ENCODE measurements at regions not wholly inside any gene's neighbourhood (a gene's known extent, or its start where the extent isn't known, plus 50 kb on each side); places are given as distances from the start of the nearest gene placed in this dataset.

- no peak for DNase-seq (ENCODE audit: low read depth)
- no peak overlapping the region for H3K4me3 ChIP-seq (ENCODE audit: low read depth, low read length)
- TF ChIP-seq CTCF (IDR thresholded peaks at IDR 0.05; ENCODE audit: low read depth, low read length) (no peak), MYC (IDR thresholded peaks at IDR 0.05; ENCODE audit: low read depth, low read length) (no peak), POLR2A (IDR thresholded peaks at IDR 0.05; ENCODE audit: extremely low read depth, insufficient read length) (no peak), MAX (IDR thresholded peaks at IDR 0.05; ENCODE audit: low read depth, low read length) (no peak)
Measured at GRCh38 chr12:91859347-91859746, 286.3 kb downstream of the BTG1 start.

GRCh38 chr12:91857813-91858542 is 287.7 kb downstream of the BTG1 start:
- DNase-seq (ENCODE audit: low read depth) = no peak
- H3K4me3 ChIP-seq (ENCODE audit: low read depth, low read length) = no peak overlapping the region
- TF ChIP-seq MYC (IDR thresholded peaks at IDR 0.05; ENCODE audit: low read depth, low read length) (no peak), MAX (IDR thresholded peaks at IDR 0.05; ENCODE audit: low read depth, low read length) (no peak), POLR2A (IDR thresholded peaks at IDR 0.05; ENCODE audit: extremely low read depth, insufficient read length) (no peak), CTCF (IDR thresholded peaks at IDR 0.05; ENCODE audit: low read depth, low read length) (no peak)

GRCh38 chr12:91854725-91855124 is 290.9 kb downstream of the BTG1 start:
- TF ChIP-seq CTCF (IDR thresholded peaks at IDR 0.05; ENCODE audit: low read depth, low read length) = no peak
- TF ChIP-seq POLR2A (IDR thresholded peaks at IDR 0.05; ENCODE audit: extremely low read depth, insufficient read length) = no peak
- TF ChIP-seq MAX (IDR thresholded peaks at IDR 0.05; ENCODE audit: low read depth, low read length) = no peak
- no peak for TF ChIP-seq MYC (IDR thresholded peaks at IDR 0.05; ENCODE audit: low read depth, low read length)
- no peak overlapping the region for H3K4me3 ChIP-seq (ENCODE audit: low read depth, low read length)
- no peak for DNase-seq (ENCODE audit: low read depth)

GRCh38 chr12:91853350-91854127 is 292.1 kb downstream of the BTG1 start:
- TF ChIP-seq POLR2A (IDR thresholded peaks at IDR 0.05; ENCODE audit: extremely low read depth, insufficient read length) (no peak), CTCF (IDR thresholded peaks at IDR 0.05; ENCODE audit: low read depth, low read length) (no peak), MYC (IDR thresholded peaks at IDR 0.05; ENCODE audit: low read depth, low read length) (no peak), MAX (IDR thresholded peaks at IDR 0.05; ENCODE audit: low read depth, low read length) (no peak)
- DNase-seq (ENCODE audit: low read depth) = no peak
- no peak overlapping the region for H3K4me3 ChIP-seq (ENCODE audit: low read depth, low read length)

GRCh38 chr12:91852634-91853033 is 293.0 kb downstream of the BTG1 start:
- DNase-seq (ENCODE audit: low read depth) = peak; percentile 23
- TF ChIP-seq CTCF (IDR thresholded peaks at IDR 0.05; ENCODE audit: low read depth, low read length) (no peak), POLR2A (IDR thresholded peaks at IDR 0.05; ENCODE audit: extremely low read depth, insufficient read length) (no peak), MAX (IDR thresholded peaks at IDR 0.05; ENCODE audit: low read depth, low read length) (no peak), MYC (IDR thresholded peaks at IDR 0.05; ENCODE audit: low read depth, low read length) (no peak)
- H3K4me3 ChIP-seq (ENCODE audit: low read depth, low read length) = no peak overlapping the region
